ENCODE measurements at regions not wholly inside any gene's neighbourhood (a gene's known extent, or its start where the extent isn't known, plus 50 kb on each side); places are given as distances from the start of the nearest gene placed in this dataset.

- TF ChIP-seq THRAP3 (IDR thresholded peaks at IDR 0.05; ENCODE audit: borderline replicate concordance) (no peak), ZNF609 (CRISPR knock-in tag; IDR thresholded peaks at IDR 0.05; ENCODE audit: borderline replicate concordance) (no peak), RBFOX2 (IDR thresholded peaks at IDR 0.05; ENCODE audit: low read depth, low read length) (no peak), NR0B1 (IDR thresholded peaks at IDR 0.05; ENCODE audit: partially characterized antibody) (no peak), CAMTA2 (CRISPR knock-in tag; conservative IDR thresholded peaks at IDR 0.05) (no peak), ARID1B (IDR thresholded peaks at IDR 0.05) (no peak), ZSCAN29 (IDR thresholded peaks at IDR 0.05) (no peak), ZNF589 (CRISPR knock-in tag; IDR thresholded peaks at IDR 0.05; ENCODE audit: low read depth) (no peak), MAFK (IDR thresholded peaks at IDR 0.05; ENCODE audit: low read length) (no peak), MTF1 (CRISPR knock-in tag; IDR thresholded peaks at IDR 0.05; ENCODE audit: borderline replicate concordance) (no peak), TGIF2 (CRISPR knock-in tag; IDR thresholded peaks at IDR 0.05) (no peak), FUS (optimal IDR thresholded peaks at IDR 0.05; ENCODE audit: low read depth, low read length) (no peak)
- TF ChIP-seq, protein P1, sequence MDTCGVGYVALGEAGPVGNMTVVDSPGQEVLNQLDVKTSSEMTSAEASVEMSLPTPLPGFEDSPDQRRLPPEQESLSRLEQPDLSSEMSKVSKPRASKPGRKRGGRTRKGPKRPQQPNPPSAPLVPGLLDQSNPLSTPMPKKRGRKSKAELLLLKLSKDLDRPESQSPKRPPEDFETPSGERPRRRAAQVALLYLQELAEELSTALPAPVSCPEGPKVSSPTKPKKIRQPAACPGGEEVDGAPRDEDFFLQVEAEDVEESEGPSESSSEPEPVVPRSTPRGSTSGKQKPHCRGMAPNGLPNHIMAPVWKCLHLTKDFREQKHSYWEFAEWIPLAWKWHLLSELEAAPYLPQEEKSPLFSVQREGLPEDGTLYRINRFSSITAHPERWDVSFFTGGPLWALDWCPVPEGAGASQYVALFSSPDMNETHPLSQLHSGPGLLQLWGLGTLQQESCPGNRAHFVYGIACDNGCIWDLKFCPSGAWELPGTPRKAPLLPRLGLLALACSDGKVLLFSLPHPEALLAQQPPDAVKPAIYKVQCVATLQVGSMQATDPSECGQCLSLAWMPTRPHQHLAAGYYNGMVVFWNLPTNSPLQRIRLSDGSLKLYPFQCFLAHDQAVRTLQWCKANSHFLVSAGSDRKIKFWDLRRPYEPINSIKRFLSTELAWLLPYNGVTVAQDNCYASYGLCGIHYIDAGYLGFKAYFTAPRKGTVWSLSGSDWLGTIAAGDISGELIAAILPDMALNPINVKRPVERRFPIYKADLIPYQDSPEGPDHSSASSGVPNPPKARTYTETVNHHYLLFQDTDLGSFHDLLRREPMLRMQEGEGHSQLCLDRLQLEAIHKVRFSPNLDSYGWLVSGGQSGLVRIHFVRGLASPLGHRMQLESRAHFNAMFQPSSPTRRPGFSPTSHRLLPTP (IDR thresholded peaks at IDR 0.05; ENCODE audit: borderline replicate concordance, extremely low read depth, insufficient read length): no peak
Observed at GRCh38 chr2:136250131-136250530, 132.2 kb upstream of the CXCR4 start (continued).
